Limb (tissue), 2 donors: ENCODE measurements at regions not wholly inside any gene's neighbourhood (a gene's known extent, or its start where the extent isn't known, plus 50 kb on each side); places are given as distances from the start of the nearest gene placed in this dataset.
"Not testable (repeated sequence)": the region's sequence is repeated elsewhere in the genome, so short reads cannot be mapped to it uniquely, and the experiment has no call there.

Experiments used
- DNase-seq, 2 donors: peaks; one replicate each; pipeline ENCODE4 v3.0.0-alpha.2; 2016; ENCODE audit errors: extremely low spot score in 2 of 2

GRCh38 chr5:102554082-102554481, 55.3 kb upstream of the SLCO6A1 start:
- no peak for DNase-seq

GRCh38 chr5:102554728-102555127, 55.9 kb upstream of the SLCO6A1 start:
- DNase-seq, result no peak

- no peak for DNase-seq
Observed at GRCh38 chr5:102561894-102562760, 63.3 kb upstream of the SLCO6A1 start.

- no peak for DNase-seq
Observed at GRCh38 chr5:102570747-102571146, 71.9 kb upstream of the SLCO6A1 start.

GRCh38 chr5:102578362-102578761, 79.6 kb upstream of the SLCO6A1 start:
- DNase-seq, result no peak

GRCh38 chr5:102579379-102579778, 80.6 kb upstream of the SLCO6A1 start:
- DNase-seq, result no peak

- DNase-seq, result no peak
Observed at GRCh38 chr5:102581011-102581410, 82.2 kb upstream of the SLCO6A1 start.

GRCh38 chr5:102582696-102583095, 83.9 kb upstream of the SLCO6A1 start:
- no peak for DNase-seq

GRCh38 chr5:102583276-102584124, 84.7 kb upstream of the SLCO6A1 start:
- peak in 1 of 2 donors; percentile 52 for DNase-seq

GRCh38 chr5:102589661-102590060, 90.9 kb upstream of the SLCO6A1 start:
- no peak for DNase-seq

- no peak for DNase-seq
Observed at GRCh38 chr5:102590467-102590866, 91.7 kb upstream of the SLCO6A1 start.

GRCh38 chr5:102591650-102592049, 92.8 kb upstream of the SLCO6A1 start:
- no peak for DNase-seq

GRCh38 chr5:102592586-102592985, 93.8 kb upstream of the SLCO6A1 start:
- not testable (repeated sequence) for DNase-seq

GRCh38 chr5:102594192-102594591, 95.4 kb upstream of the SLCO6A1 start:
- DNase-seq, result no peak

GRCh38 chr5:102595332-102595731, 96.5 kb upstream of the SLCO6A1 start:
- DNase-seq, result no peak

GRCh38 chr5:102596113-102596512, 97.3 kb upstream of the SLCO6A1 start:
- DNase-seq, result no peak

- no peak for DNase-seq
Observed at GRCh38 chr5:102596951-102597350, 98.2 kb upstream of the SLCO6A1 start.

- DNase-seq, result no peak
Observed at GRCh38 chr5:102599289-102599688, 100.5 kb upstream of the SLCO6A1 start.

GRCh38 chr5:102600964-102601363, 102.2 kb upstream of the SLCO6A1 start:
- no peak for DNase-seq

GRCh38 chr5:102603670-102604069, 104.9 kb upstream of the SLCO6A1 start:
- no peak for DNase-seq

- no peak for DNase-seq
Observed at GRCh38 chr5:102608414-102608813, 109.6 kb upstream of the SLCO6A1 start.

- no peak for DNase-seq
Observed at GRCh38 chr5:102611312-102611711, 112.5 kb upstream of the SLCO6A1 start.
